ENCODE measurements at regions not wholly inside any gene's neighbourhood (a gene's known extent, or its start where the extent isn't known, plus 50 kb on each side); places are given as distances from the start of the nearest gene placed in this dataset.

DNA sequence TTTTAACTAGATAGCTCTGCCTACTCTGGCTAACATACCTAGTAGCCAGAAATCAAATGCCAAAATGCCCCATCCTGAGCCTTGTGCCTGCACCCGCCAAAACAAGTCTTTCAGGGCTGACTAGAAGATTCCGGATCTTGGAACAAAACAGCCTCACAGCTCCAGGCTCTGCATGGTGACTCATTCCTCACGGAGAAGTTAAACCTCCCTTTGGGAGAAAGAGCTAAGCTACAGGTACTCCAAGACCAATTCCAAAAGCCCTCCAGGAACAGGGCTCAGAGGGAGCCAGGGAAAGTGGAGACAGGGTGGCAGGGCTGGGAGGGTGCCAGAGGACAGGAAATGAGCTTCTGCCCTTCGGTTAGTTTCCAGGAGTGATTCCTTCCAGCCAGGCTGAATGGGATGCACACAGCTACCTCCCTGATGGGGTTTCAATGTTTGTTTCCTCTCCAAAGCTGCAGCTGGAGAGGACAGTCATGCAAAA lies 295.6 kb downstream of the TNS1 start:
- CTCF ChIA-PET (ENCODE audit: low intra/inter-chr PET ratio, low total read pairs): no interaction called here

More for the DNA sequence above, 295.6 kb downstream of the TNS1 start:
- DNase-seq (ENCODE audit: low spot score): no peak
- no peaks in the 10 kb centered on the region for H3K4me1 ChIP-seq (ENCODE audit: insufficient read depth, low read length)
- H3K4me3 ChIP-seq (replicated peaks in 1 of 3; ENCODE audit: insufficient read depth in 1 of 3, low read depth in 2 of 3, low read length in 3 of 3): no peak overlapping the region
- in situ Hi-C loops (cut with HindIII; ENCODE audit: extremely low pct_ligation_motif_present, low pct_unique_long_range_greater_than_20kb): no loop called here
- no peak overlapping the region for H3K27ac ChIP-seq (ENCODE audit: extremely low read length, insufficient read depth, low read length)
- peaks cover 13% of the 10 kb centered on the region; the same call in 1 of the 2 replicates for H4K20me1 ChIP-seq (ENCODE audit: insufficient read depth, low read length)
- no peak for ATAC-seq
- H3K9me3 ChIP-seq (ENCODE audit: low read length): no peaks in the 10 kb centered on the region
- H3K4me2 ChIP-seq (ENCODE audit: low read depth, low read length): no peak overlapping the region
- no peak for TF ChIP-seq ZNF30 (CRISPR knock-in tag; IDR thresholded peaks at IDR 0.05)
- TF ChIP-seq, protein P1, sequence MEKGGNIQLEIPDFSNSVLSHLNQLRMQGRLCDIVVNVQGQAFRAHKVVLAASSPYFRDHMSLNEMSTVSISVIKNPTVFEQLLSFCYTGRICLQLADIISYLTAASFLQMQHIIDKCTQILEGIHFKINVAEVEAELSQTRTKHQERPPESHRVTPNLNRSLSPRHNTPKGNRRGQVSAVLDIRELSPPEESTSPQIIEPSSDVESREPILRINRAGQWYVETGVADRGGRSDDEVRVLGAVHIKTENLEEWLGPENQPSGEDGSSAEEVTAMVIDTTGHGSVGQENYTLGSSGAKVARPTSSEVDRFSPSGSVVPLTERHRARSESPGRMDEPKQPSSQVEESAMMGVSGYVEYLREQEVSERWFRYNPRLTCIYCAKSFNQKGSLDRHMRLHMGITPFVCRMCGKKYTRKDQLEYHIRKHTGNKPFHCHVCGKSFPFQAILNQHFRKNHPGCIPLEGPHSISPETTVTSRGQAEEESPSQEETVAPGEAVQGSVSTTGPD (CRISPR knock-in tag; IDR thresholded peaks at IDR 0.05): no peak
- TF ChIP-seq, protein P2, sequence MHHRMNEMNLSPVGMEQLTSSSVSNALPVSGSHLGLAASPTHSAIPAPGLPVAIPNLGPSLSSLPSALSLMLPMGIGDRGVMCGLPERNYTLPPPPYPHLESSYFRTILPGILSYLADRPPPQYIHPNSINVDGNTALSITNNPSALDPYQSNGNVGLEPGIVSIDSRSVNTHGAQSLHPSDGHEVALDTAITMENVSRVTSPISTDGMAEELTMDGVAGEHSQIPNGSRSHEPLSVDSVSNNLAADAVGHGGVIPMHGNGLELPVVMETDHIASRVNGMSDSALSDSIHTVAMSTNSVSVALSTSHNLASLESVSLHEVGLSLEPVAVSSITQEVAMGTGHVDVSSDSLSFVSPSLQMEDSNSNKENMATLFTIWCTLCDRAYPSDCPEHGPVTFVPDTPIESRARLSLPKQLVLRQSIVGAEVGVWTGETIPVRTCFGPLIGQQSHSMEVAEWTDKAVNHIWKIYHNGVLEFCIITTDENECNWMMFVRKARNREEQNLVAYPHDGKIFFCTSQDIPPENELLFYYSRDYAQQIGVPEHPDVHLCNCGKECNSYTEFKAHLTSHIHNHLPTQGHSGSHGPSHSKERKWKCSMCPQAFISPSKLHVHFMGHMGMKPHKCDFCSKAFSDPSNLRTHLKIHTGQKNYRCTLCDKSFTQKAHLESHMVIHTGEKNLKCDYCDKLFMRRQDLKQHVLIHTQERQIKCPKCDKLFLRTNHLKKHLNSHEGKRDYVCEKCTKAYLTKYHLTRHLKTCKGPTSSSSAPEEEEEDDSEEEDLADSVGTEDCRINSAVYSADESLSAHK (CRISPR knock-in tag; IDR thresholded peaks at IDR 0.05; ENCODE audit: borderline replicate concordance): no peak
- TF ChIP-seq NFE2 (CRISPR knock-in tag; IDR thresholded peaks at IDR 0.05): no peak
- intact Hi-C loops (cut with micrococcal nuclease; ENCODE audit: unreplicated experiment): no loop called here
- no TSS peak for BruUV-seq (replicated peaks)
- WGBS (ENCODE audit: low lambda C conversion rate): 31% methylated on average over 4 of the region's 4 CpGs
- no peaks in the 10 kb centered on the region for H3K79me2 ChIP-seq (ENCODE audit: insufficient read depth, low read length)
- H3K27me3 ChIP-seq (ENCODE audit: control insufficient read depth in 1 of 2, insufficient read depth in 2 of 2, low read length in 2 of 2): peaks cover 0 to 17% of the 10 kb centered on the region in 2 experiments; a peak in 2 of 5 replicates
- no peak overlapping the region for H3K9ac ChIP-seq (ENCODE audit: insufficient read depth, low read depth, low read length)
- POLR2A ChIA-PET: no interaction called here
- H3K36me3 ChIP-seq (replicated peaks in 1 of 2; ENCODE audit: control insufficient read depth in 1 of 2, insufficient read depth in 2 of 2, low read length in 2 of 2): no peaks in the 10 kb centered on the region
- no peak overlapping the region for H2AFZ ChIP-seq (ENCODE audit: low read length)
- FAIRE-seq: no peak
